B cell (primary cell): ENCODE measurements at regions not wholly inside any gene's neighbourhood (a gene's known extent, or its start where the extent isn't known, plus 50 kb on each side); places are given as distances from the start of the nearest gene placed in this dataset.

Experiments used
- CTCF ChIP-seq: fragments of 200-600 bp; IDR thresholded peaks from one replicate; pipeline ENCODE4 v1.8.0; 2022; ENCODE audit warnings: antibody characterized with exemption, mild to moderate bottlenecking
- EZH2 ChIP-seq: IDR thresholded peaks from 2 replicates; pipeline ENCODE4 v1.6.1; 2012; ENCODE audit warnings: borderline replicate concordance, low read depth, mild to moderate bottlenecking, moderate library complexity, low read length; ENCODE audit not compliant: insufficient read depth, poor library complexity, severe bottlenecking

GRCh38 chr3:22928216-22929110 lies 274.7 kb upstream of the UBE2E2 start:
- no peak for TF ChIP-seq CTCF
- no peak for TF ChIP-seq EZH2
